T-cell (primary cell): ENCODE measurements at regions not wholly inside any gene's neighbourhood (a gene's known extent, or its start where the extent isn't known, plus 50 kb on each side); places are given as distances from the start of the nearest gene placed in this dataset.

Source experiments
- ATAC-seq, 4 experiments: fragments of 200-7000 bp in 3 of 4; fragments of 150-1000 bp in 1 of 4; cut with Tn5 transposase; replicated peaks in 1 of 4; 1 replicate in 3 of 4; 2 replicates in 1 of 4; pipeline ENCODE4 v1.10.0; 2021; ENCODE audit warnings: moderate library complexity in 3 of 4, mild to moderate bottlenecking in 2 of 4, moderate number of reproducible peaks in 1 of 4
- CTCF ChIA-PET, 2 donors: fragments of 300-600 bp; sonication (Branson Sonifier 250); formaldehyde crosslinking; loops; one replicate each; lab custom pipeline; 2022; ENCODE audit warnings: antibody characterized with exemption in 2 of 2; lab: Charles Lee
- POLR2A ChIA-PET, 2 donors: fragments of 300-600 bp; sonication (Branson Sonifier 250); formaldehyde crosslinking; loops; one replicate each; lab custom pipeline; 2022; ENCODE audit warnings: antibody characterized with exemption in 2 of 2; lab: Charles Lee
- DNase-seq, 35 experiments: peaks; one replicate each; pipeline versions ENCODE4 v3.0.0 to v3.0.0-alpha.2; 2013 to 2023
- H3K27ac ChIP-seq: one replicate; pipeline ENCODE4 v1.5.1; 2013; ENCODE audit warnings: low read length
- H3K27me3 ChIP-seq, 2 experiments: replicated peaks in 1 of 2; 1 replicate in 1 of 2; 2 replicates in 1 of 2; pipeline versions ENCODE4 v1.6.1 to v1.7.0; 2013; ENCODE audit warnings: low read length in 1 of 2, mixed read lengths in 1 of 2; ENCODE audit not compliant: control insufficient read depth in 2 of 2, insufficient read depth in 2 of 2; ENCODE audit errors: extremely low read depth in 1 of 2
- H3K36me3 ChIP-seq, 2 donors: 1 replicate in 1 of 2; 2 replicates in 1 of 2; pipeline versions ENCODE4 v1.6.1 to v1.7.0; 2013; ENCODE audit warnings: low read length in 1 of 2; ENCODE audit not compliant: control insufficient read depth in 2 of 2, insufficient read depth in 1 of 2; ENCODE audit errors: extremely low read depth in 1 of 2
- H3K4me1 ChIP-seq, 2 experiments: 1 replicate in 1 of 2; 2 replicates in 1 of 2; pipeline versions ENCODE4 v1.6.1 to v1.7.0; 2013; ENCODE audit warnings: low read length in 2 of 2, mixed read lengths in 1 of 2; ENCODE audit not compliant: insufficient read depth in 2 of 2, control insufficient read depth in 1 of 2; ENCODE audit errors: extremely low read depth in 1 of 2
- H3K4me3 ChIP-seq, 2 donors: 1 replicate in 1 of 2; 2 replicates in 1 of 2; pipeline versions ENCODE4 v1.5.1 to v1.7.0; 2013; ENCODE audit warnings: mild to moderate bottlenecking in 2 of 2, low read length in 1 of 2, moderate library complexity in 1 of 2; ENCODE audit not compliant: control insufficient read depth in 1 of 2; ENCODE audit errors: extremely low read depth in 1 of 2
- H3K9me3 ChIP-seq: 2 replicates; pipeline ENCODE4 v1.7.0; 2013
- H3K27ac Mint-ChIP-seq, 2 donors: one replicate each; pipeline ENCODE4 v1.8.0; 2020 to 2021; ENCODE audit warnings: mild to moderate bottlenecking in 2 of 2, mixed read lengths in 2 of 2
- H3K27me3 Mint-ChIP-seq, 2 donors: one replicate each; pipeline ENCODE4 v1.8.0; 2021 to 2022; ENCODE audit warnings: mixed read lengths in 2 of 2
- H3K36me3 Mint-ChIP-seq: one replicate; pipeline ENCODE4 v1.8.0; 2021; ENCODE audit warnings: mixed read lengths
- H3K4me1 Mint-ChIP-seq, 3 donors: one replicate each; pipeline ENCODE4 v1.8.0; 2020 to 2022; ENCODE audit warnings: mixed read lengths in 3 of 3, mild to moderate bottlenecking in 1 of 3
- H3K4me3 Mint-ChIP-seq, 3 donors: one replicate each; pipeline ENCODE4 v1.8.0; 2020 to 2022; ENCODE audit warnings: mild to moderate bottlenecking in 3 of 3, mixed read lengths in 3 of 3, moderate library complexity in 3 of 3
- H3K9me3 Mint-ChIP-seq, 3 donors: one replicate each; pipeline ENCODE4 v1.8.0; 2020 to 2022; ENCODE audit warnings: mixed read lengths in 3 of 3
- WGBS: methylation state at CpG from one replicate; pipeline ENCODE4 v1.1.5; 2013; ENCODE audit warnings: missing lambda C conversion rate; ENCODE audit not compliant: insufficient coverage; 5-methylcytosine and 5-hydroxymethylcytosine counted together

DNA sequence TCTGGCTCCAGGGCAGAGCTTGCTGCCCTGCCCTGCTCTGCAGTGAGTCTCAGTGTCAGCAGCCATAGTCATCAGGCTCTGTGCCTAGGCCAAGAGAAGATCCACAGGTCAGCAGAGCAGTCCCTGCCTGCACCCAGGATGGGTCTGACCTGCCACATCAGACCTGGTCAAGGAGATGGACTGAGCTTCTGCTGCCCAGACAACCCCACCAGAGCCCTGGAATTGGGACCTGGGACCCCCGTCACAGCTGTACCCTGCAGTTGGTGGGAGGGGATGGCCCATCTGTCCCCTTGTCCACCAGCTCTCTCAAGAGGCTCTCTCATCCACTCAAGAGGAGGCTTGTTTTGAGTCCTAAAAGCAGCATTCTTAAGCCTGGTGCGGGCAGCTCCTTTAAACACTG lies 142.6 kb downstream of the TFCP2L1 start:
- H3K4me1 ChIP-seq = no peaks in the 10 kb centered on the region
- Mint-ChIP-seq H3K27me3 (peaks cover 0 to 4% of the 10 kb centered on the region in 2 donors), H3K27ac (no peak overlapping the region), H3K9me3 (peaks cover 0 to 3% (median 0%) of the 10 kb centered on the region in 3 donors), H3K36me3 (no peaks in the 10 kb centered on the region), H3K4me1 (no peaks in the 10 kb centered on the region), H3K4me3 (no peak overlapping the region)
- ATAC-seq (no peak), DNase-seq (no peak)
- H3K9me3 ChIP-seq = no peaks in the 10 kb centered on the region
- WGBS = 92% methylated on average over 1 of the region's 2 CpGs
- H3K36me3 ChIP-seq = no peaks in the 10 kb centered on the region
- H3K4me3 ChIP-seq = no peak overlapping the region
- H3K27ac ChIP-seq = no peak overlapping the region
- ChIA-PET POLR2A (no interaction called here), CTCF (no interaction called here)
- peaks cover 0 to 13% of the 10 kb centered on the region in 2 experiments for H3K27me3 ChIP-seq

DNA sequence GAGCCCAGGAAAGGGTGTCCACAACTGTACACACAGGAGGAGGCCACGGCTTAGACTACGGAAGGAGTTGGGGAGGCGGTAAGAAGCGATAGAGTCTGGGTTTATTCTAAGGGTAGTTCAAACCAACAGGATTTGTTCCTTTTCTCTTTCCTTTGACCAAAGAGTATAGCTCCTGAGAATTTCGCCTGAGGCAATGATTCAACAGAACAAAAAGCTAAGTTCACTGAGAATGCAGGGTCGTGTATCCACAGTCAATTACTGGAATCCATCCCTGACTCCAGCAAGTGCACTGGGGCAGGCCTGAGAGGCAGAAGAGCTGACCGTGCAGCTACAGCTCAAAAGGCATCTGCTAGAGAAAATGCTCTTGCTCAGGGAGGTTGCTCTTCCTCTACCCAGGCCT lies 140.9 kb downstream of the TFCP2L1 start:
- Mint-ChIP-seq H3K9me3 (peaks cover 0 to 3% (median 0%) of the 10 kb centered on the region in 3 donors), H3K27ac (no peak overlapping the region), H3K4me3 (no peak overlapping the region), H3K36me3 (no peaks in the 10 kb centered on the region), H3K4me1 (no peaks in the 10 kb centered on the region), H3K27me3 (peaks cover 0 to 4% of the 10 kb centered on the region in 2 donors)
- Histone ChIP-seq H3K4me1 (no peaks in the 10 kb centered on the region), H3K27me3 (peaks cover 0 to 13% of the 10 kb centered on the region in 2 experiments), H3K4me3 (no peak overlapping the region), H3K36me3 (no peaks in the 10 kb centered on the region), H3K27ac (no peak overlapping the region), H3K9me3 (no peaks in the 10 kb centered on the region)
- DNase-seq (no peak), ATAC-seq (no peak)
- WGBS = 64% methylated on average over 3 of the region's 7 CpGs
- POLR2A ChIA-PET = no interaction called here
- CTCF ChIA-PET = no interaction called here

DNA sequence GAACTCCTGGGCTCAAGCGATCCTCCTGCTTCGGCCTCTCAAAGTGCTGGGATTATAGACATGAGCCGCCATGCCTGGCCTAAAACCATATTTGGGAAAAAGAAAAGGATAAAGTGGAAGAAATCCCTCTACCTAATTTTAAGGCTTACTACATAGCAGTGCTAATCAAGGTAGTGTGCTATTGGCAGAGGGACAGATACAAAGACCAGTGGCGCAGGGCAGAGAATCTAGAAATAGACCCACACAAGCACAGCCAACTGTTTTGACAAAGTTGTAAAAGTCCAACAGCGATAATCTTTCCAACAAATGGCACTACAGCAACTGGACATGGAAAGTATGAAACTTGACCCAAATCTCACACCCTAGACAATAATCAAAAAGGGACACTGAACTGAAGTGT lies 138.4 kb downstream of the TFCP2L1 start:
- Mint-ChIP-seq H3K36me3 (no peaks in the 10 kb centered on the region), H3K4me3 (no peak overlapping the region), H3K27me3 (no peaks in the 10 kb centered on the region), H3K27ac (no peak overlapping the region), H3K4me1 (no peaks in the 10 kb centered on the region), H3K9me3 (no peaks in the 10 kb centered on the region)
- CTCF ChIA-PET = no interaction called here
- ATAC-seq (no peak), DNase-seq (no peak)
- Histone ChIP-seq H3K4me3 (no peak overlapping the region), H3K4me1 (no peaks in the 10 kb centered on the region), H3K36me3 (no peaks in the 10 kb centered on the region), H3K27ac (no peak overlapping the region), H3K27me3 (peaks cover 0 to 9% of the 10 kb centered on the region in 2 experiments), H3K9me3 (no peaks in the 10 kb centered on the region)
- POLR2A ChIA-PET = no interaction called here
- WGBS = 83% methylated on average over 1 of the region's 5 CpGs

DNA sequence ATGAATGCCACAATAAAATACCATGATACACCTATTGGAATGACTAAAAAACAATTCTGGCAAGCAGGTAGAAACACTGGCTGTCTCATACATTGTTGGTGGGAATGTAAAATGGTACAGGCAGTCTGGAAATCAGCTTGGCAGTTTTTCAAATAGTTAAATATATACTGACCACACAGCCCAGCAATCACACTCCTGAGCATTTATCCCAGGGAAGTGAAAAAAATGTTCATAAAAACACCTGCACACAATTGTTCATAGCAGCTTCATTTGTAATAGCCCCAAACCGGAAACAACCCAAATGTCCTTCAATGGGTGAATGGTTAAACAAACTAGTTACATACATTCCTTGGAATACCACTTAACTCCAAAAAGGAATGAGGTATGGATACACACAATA lies 137.2 kb downstream of the TFCP2L1 start:
- Histone ChIP-seq H3K36me3 (no peaks in the 10 kb centered on the region), H3K27me3 (peaks cover 0 to 4% of the 10 kb centered on the region in 2 experiments), H3K4me3 (no peak overlapping the region), H3K4me1 (no peaks in the 10 kb centered on the region), H3K9me3 (no peaks in the 10 kb centered on the region), H3K27ac (no peak overlapping the region)
- POLR2A ChIA-PET = no interaction called here
- DNase-seq (no peak), ATAC-seq (no peak)
- Mint-ChIP-seq H3K27ac (no peak overlapping the region), H3K27me3 (no peaks in the 10 kb centered on the region), H3K9me3 (no peaks in the 10 kb centered on the region), H3K36me3 (no peaks in the 10 kb centered on the region), H3K4me3 (no peak overlapping the region), H3K4me1 (no peaks in the 10 kb centered on the region)
- WGBS = no CpG with 5 or more reads among the region's 1 CpG
- CTCF ChIA-PET = no interaction called here

DNA sequence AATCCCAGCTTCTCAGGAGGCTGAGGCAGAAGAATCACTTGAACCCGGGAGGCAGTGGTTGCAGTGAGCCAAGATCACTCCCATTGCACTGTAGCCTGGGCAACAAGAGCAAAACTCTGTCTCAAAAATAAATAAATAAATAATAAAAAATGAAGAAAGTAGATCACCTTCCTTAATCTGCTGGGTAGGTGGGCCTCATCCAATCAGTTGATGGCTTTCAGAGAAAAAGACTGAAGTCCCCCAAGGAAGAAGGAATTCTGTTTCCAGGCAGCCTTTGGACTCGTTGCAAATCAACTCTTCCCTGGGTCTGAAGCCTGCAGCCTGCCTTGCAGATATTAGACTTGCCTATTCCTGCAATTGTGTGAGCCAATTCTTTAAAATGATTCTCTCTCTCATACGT lies 136.5 kb downstream of the TFCP2L1 start:
- Histone ChIP-seq H3K36me3 (no peaks in the 10 kb centered on the region), H3K27me3 (peaks cover 0 to 3% of the 10 kb centered on the region in 2 experiments), H3K4me1 (no peaks in the 10 kb centered on the region), H3K9me3 (no peaks in the 10 kb centered on the region), H3K4me3 (no peak overlapping the region), H3K27ac (no peak overlapping the region)
- H3K9me3 Mint-ChIP-seq = no peaks in the 10 kb centered on the region
- ATAC-seq (no peak), DNase-seq (no peak)
- WGBS = 62% methylated on average over 2 of the region's 3 CpGs
- H3K27ac Mint-ChIP-seq = no peak overlapping the region
- no peaks in the 10 kb centered on the region for H3K27me3 Mint-ChIP-seq
- H3K4me3 Mint-ChIP-seq = no peak overlapping the region
- no peaks in the 10 kb centered on the region for H3K36me3 Mint-ChIP-seq
- ChIA-PET POLR2A (no interaction called here), CTCF (no interaction called here)
- H3K4me1 Mint-ChIP-seq = no peaks in the 10 kb centered on the region

DNA sequence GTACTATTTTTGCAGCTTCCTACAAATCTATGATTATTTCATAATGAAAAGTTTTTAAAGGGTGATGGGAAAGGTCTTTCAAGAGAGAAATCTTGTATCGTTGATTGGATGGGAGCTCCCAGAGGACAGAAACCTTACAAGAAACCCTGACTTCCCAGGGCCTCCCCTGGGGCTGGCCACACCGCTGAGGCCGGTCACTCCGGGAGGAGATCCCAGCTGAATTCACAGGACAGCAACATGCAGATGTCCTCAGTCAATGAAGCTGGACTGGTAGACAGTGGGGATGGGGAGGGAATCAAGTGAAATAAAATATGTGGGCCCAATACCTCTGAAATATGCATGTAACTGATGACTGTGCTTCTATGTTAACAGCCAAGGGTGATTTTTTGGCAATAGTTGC lies 135.6 kb downstream of the TFCP2L1 start:
- Histone ChIP-seq H3K36me3 (no peaks in the 10 kb centered on the region), H3K27me3 (peaks cover 0 to 2% of the 10 kb centered on the region in 2 experiments), H3K4me3 (no peak overlapping the region), H3K9me3 (no peaks in the 10 kb centered on the region), H3K27ac (no peak overlapping the region), H3K4me1 (no peaks in the 10 kb centered on the region)
- ChIA-PET CTCF (no interaction called here), POLR2A (no interaction called here)
- DNase-seq (no peak), ATAC-seq (no peak)
- no peak overlapping the region for H3K4me3 Mint-ChIP-seq
- no peaks in the 10 kb centered on the region for H3K36me3 Mint-ChIP-seq
- WGBS = 100% methylated on average over 1 of the region's 4 CpGs
- H3K27me3 Mint-ChIP-seq = no peaks in the 10 kb centered on the region
- no peaks in the 10 kb centered on the region for H3K4me1 Mint-ChIP-seq
- no peak overlapping the region for H3K27ac Mint-ChIP-seq
- H3K9me3 Mint-ChIP-seq = no peaks in the 10 kb centered on the region

DNA sequence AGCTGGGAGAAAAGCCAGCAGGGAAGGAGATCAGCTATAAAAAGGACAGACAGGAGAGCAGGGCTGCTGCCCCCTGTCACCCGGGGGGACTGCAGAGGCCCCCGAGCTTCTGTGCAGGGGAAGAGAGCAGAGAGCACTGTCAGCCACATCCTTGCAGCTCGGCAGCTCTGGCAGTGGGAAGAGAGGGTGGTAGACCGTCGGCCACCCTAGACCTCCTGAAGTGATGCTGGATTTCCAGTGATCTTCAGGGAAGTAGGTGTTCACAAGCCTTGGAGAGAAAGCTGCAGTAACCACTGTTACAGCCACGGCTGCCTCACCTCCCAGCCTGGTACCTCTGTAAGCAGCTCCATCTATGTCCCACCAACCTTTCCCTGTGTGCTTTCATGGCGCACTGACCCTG lies 134.9 kb downstream of the TFCP2L1 start:
- WGBS = 66% methylated on average over 6 of the region's 7 CpGs
- no peak overlapping the region for H3K4me3 ChIP-seq
- no peak overlapping the region for H3K27ac ChIP-seq
- no peaks in the 10 kb centered on the region for H3K9me3 ChIP-seq
- no peaks in the 10 kb centered on the region for H3K4me1 Mint-ChIP-seq
- no peaks in the 10 kb centered on the region for H3K9me3 Mint-ChIP-seq
- no peak overlapping the region for H3K4me3 Mint-ChIP-seq
- DNase-seq (no peak), ATAC-seq (no peak)
- no peaks in the 10 kb centered on the region for H3K4me1 ChIP-seq
- H3K36me3 ChIP-seq = no peaks in the 10 kb centered on the region
- peaks cover 0 to 2% of the 10 kb centered on the region in 2 experiments for H3K27me3 ChIP-seq
- no peaks in the 10 kb centered on the region for H3K27me3 Mint-ChIP-seq
- ChIA-PET CTCF (no interaction called here), POLR2A (no interaction called here)
- H3K27ac Mint-ChIP-seq = no peak overlapping the region
- H3K36me3 Mint-ChIP-seq = no peaks in the 10 kb centered on the region
